BJ (cell line): ENCODE measurements at regions not wholly inside any gene's neighbourhood (a gene's known extent, or its start where the extent isn't known, plus 50 kb on each side); places are given as distances from the start of the nearest gene placed in this dataset.
"Not testable (repeated sequence)": the region's sequence is repeated elsewhere in the genome, so short reads cannot be mapped to it uniquely, and the experiment has no call there.

ENCODE experiments used
- CTCF ChIA-PET: fragments of 350-600 bp; formaldehyde crosslinking; extraction: SDS; loops from one replicate; lab custom pipeline; 2021; ENCODE audit warnings: antibody characterized with exemption, inconsistent platforms; lab: Yijun Ruan, JAX
- POLR2A ChIA-PET: fragments of 300-600 bp; sonication (Branson Sonifier 250); formaldehyde crosslinking; extraction: SDS; loops from one replicate; lab custom pipeline; 2021; ENCODE audit warnings: antibody characterized with exemption; lab: Charles Lee
- DNase-seq: peaks from one replicate; pipeline ENCODE4 v3.0.0-alpha.2; 2011; ENCODE audit warnings: low read depth
- H3K27me3 ChIP-seq: 2 replicates; pipeline ENCODE4 v1.6.0; 2011; ENCODE audit warnings: low read length; ENCODE audit not compliant: control insufficient read depth, insufficient read depth
- H3K36me3 ChIP-seq: 2 replicates; pipeline ENCODE4 v1.5.1; 2011; ENCODE audit warnings: low read length; ENCODE audit not compliant: control insufficient read depth, insufficient read depth
- H3K4me3 ChIP-seq: 2 replicates; pipeline ENCODE4 v1.5.1; 2011; ENCODE audit warnings: low read depth, mild to moderate bottlenecking, control low read depth, low read length
- CTCF ChIP-seq: IDR thresholded peaks from 2 replicates; pipeline ENCODE4 v1.5.1; 2011; ENCODE audit warnings: low read depth, mild to moderate bottlenecking, control low read depth, inconsistent platforms, low read length, moderate library complexity; ENCODE audit not compliant: insufficient read depth

- DNase-seq: no peak
- no peak for TF ChIP-seq CTCF
- no peak overlapping the region for H3K4me3 ChIP-seq
- H3K27me3 ChIP-seq: no peaks in the 10 kb centered on the region; the same call in 1 of the 2 replicates
- H3K36me3 ChIP-seq: no peaks in the 10 kb centered on the region
- ChIA-PET CTCF (no interaction called here), POLR2A (no interaction called here)
Measured at GRCh38 chr4:38530486-38530885, 133.5 kb upstream of the KLF3 start.

- ChIA-PET POLR2A (no interaction called here), CTCF (no interaction called here)
- Histone ChIP-seq H3K27me3 (peaks cover 3% of the 10 kb centered on the region), H3K4me3 (no peak overlapping the region), H3K36me3 (no peaks in the 10 kb centered on the region)
- TF ChIP-seq CTCF: no peak
- DNase-seq: no peak
Measured at GRCh38 chr4:38531141-38531727, 132.8 kb upstream of the KLF3 start.

GRCh38 chr4:38532908-38533499 lies 131.0 kb upstream of the KLF3 start:
- no peak for TF ChIP-seq CTCF
- no peak for DNase-seq
- H3K4me3 ChIP-seq: no peak overlapping the region
- ChIA-PET POLR2A (no interaction called here), CTCF (interaction anchor here (0.5 kb wide), 1 partner anchor 288 kb away, joined by 3 read pairs; no protein-coding TSS in a partner anchor)
- peaks cover 4% of the 10 kb centered on the region for H3K27me3 ChIP-seq
- no peaks in the 10 kb centered on the region for H3K36me3 ChIP-seq

- Histone ChIP-seq H3K36me3 (no peaks in the 10 kb centered on the region), H3K4me3 (no peak overlapping the region), H3K27me3 (peaks cover 4% of the 10 kb centered on the region)
- ChIA-PET CTCF (no interaction called here), POLR2A (no interaction called here)
- TF ChIP-seq CTCF: no peak
- DNase-seq: no peak
Measured at GRCh38 chr4:38534344-38535045, 129.5 kb upstream of the KLF3 start.

- H3K27me3 ChIP-seq, POLR2A ChIA-PET, H3K4me3 ChIP-seq, DNase-seq, CTCF ChIA-PET, H3K36me3 ChIP-seq: not testable (repeated sequence)
Measured at GRCh38 chr4:38535071-38535470, 128.9 kb upstream of the KLF3 start.
